ENCODE measurements at regions not wholly inside any gene's neighbourhood (a gene's known extent, or its start where the extent isn't known, plus 50 kb on each side); places are given as distances from the start of the nearest gene placed in this dataset.

DNA sequence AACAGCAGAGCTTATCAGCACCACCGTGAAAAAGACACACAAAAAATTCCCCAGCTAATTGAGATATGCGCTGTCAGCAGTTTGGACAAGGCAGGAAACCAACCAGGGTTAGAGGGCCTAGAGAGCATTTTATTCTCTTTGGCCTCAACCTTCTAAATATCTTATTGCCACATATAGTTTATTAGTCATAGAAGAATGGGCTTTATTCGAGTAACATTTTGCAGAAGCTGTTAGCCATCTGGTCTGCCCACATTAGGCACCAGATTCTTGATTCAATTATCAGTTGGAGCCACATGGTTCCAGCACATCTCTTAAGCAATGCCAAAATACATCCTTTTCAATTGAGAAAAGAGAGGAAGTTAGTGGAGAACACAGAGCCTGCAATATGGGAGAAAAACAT, 109.9 kb upstream of the CXADR start:
- H3K9me3 Mint-ChIP-seq (ENCODE audit: low read depth, unreplicated experiment): no peaks in the 10 kb centered on the region
- H3K27me3 Mint-ChIP-seq (ENCODE audit: unreplicated experiment): no peaks in the 10 kb centered on the region
- H3K4me3 Mint-ChIP-seq (ENCODE audit: low read depth, unreplicated experiment): no peak overlapping the region
- CTCF ChIA-PET: no interaction called here
- TF ChIP-seq, protein P1, sequence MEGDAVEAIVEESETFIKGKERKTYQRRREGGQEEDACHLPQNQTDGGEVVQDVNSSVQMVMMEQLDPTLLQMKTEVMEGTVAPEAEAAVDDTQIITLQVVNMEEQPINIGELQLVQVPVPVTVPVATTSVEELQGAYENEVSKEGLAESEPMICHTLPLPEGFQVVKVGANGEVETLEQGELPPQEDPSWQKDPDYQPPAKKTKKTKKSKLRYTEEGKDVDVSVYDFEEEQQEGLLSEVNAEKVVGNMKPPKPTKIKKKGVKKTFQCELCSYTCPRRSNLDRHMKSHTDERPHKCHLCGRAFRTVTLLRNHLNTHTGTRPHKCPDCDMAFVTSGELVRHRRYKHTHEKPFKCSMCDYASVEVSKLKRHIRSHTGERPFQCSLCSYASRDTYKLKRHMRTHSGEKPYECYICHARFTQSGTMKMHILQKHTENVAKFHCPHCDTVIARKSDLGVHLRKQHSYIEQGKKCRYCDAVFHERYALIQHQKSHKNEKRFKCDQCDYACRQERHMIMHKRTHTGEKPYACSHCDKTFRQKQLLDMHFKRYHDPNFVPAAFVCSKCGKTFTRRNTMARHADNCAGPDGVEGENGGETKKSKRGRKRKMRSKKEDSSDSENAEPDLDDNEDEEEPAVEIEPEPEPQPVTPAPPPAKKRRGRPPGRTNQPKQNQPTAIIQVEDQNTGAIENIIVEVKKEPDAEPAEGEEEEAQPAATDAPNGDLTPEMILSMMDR (IDR thresholded peaks at IDR 0.05; ENCODE audit: unreplicated experiment): no peak
- peaks cover 5% of the 10 kb centered on the region for H3K36me3 Mint-ChIP-seq (ENCODE audit: insufficient read depth, unreplicated experiment)
- DNase-seq: no peak
- BruUV-seq (replicated peaks): no TSS peak
- intact Hi-C loops (cut with micrococcal nuclease; ENCODE audit: unreplicated experiment): no loop called here
- peaks cover 11% of the 10 kb centered on the region for H3K4me1 Mint-ChIP-seq (ENCODE audit: low read depth, unreplicated experiment)
- no peak overlapping the region for H3K27ac Mint-ChIP-seq (ENCODE audit: unreplicated experiment)

DNA sequence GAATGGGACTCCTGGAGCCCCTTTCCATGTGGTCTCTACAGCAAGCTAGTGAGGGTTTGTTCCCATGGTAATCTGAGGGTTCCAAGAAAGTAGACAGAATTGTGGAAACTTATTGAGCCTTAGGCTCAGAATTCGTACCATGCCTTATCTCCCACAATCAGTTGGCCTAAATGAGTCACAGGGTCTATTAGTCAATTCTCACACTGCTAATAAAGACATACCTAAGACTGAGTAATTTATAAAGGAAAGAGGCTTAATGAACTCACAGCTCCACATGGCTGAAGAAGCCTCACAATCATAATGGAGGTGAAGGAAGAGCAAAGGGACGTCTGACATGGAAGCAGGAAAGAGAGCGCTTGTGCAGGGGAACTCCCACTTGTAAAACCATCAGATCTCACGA, 106.6 kb upstream of the CXADR start:
- Mint-ChIP-seq H3K9me3 (ENCODE audit: low read depth, unreplicated experiment) (no peaks in the 10 kb centered on the region), H3K27ac (ENCODE audit: unreplicated experiment) (no peak overlapping the region), H3K27me3 (ENCODE audit: unreplicated experiment) (no peaks in the 10 kb centered on the region), H3K4me3 (ENCODE audit: low read depth, unreplicated experiment) (no peak overlapping the region), H3K4me1 (ENCODE audit: low read depth, unreplicated experiment) (peaks cover 11% of the 10 kb centered on the region), H3K36me3 (ENCODE audit: insufficient read depth, unreplicated experiment) (peaks cover 5% of the 10 kb centered on the region)
- TF ChIP-seq, protein P1 (IDR thresholded peaks at IDR 0.05; ENCODE audit: unreplicated experiment): no peak
- no TSS peak for BruUV-seq (replicated peaks)
- DNase-seq: no peak
- intact Hi-C loops (cut with micrococcal nuclease; ENCODE audit: unreplicated experiment): no loop called here
- CTCF ChIA-PET: no interaction called here

- intact Hi-C loops (cut with micrococcal nuclease; ENCODE audit: unreplicated experiment): no loop called here
- CTCF ChIA-PET: no interaction called here
- DNase-seq: no peak
- Mint-ChIP-seq H3K27ac (ENCODE audit: unreplicated experiment) (no peak overlapping the region), H3K4me1 (ENCODE audit: low read depth, unreplicated experiment) (peaks cover 10% of the 10 kb centered on the region), H3K36me3 (ENCODE audit: insufficient read depth, unreplicated experiment) (no peaks in the 10 kb centered on the region), H3K4me3 (ENCODE audit: low read depth, unreplicated experiment) (no peak overlapping the region), H3K9me3 (ENCODE audit: low read depth, unreplicated experiment) (peaks cover 6% of the 10 kb centered on the region), H3K27me3 (ENCODE audit: unreplicated experiment) (no peaks in the 10 kb centered on the region)
- BruUV-seq (replicated peaks): no TSS peak
- TF ChIP-seq, protein P1 (IDR thresholded peaks at IDR 0.05; ENCODE audit: unreplicated experiment): no peak
These were observed 98.1 kb upstream of the CXADR start for GRCh38 chr21:17414766-17415165.

- Mint-ChIP-seq H3K36me3 (ENCODE audit: insufficient read depth, unreplicated experiment) (no peaks in the 10 kb centered on the region), H3K4me1 (ENCODE audit: low read depth, unreplicated experiment) (peaks cover 14% of the 10 kb centered on the region), H3K27ac (ENCODE audit: unreplicated experiment) (no peak overlapping the region), H3K27me3 (ENCODE audit: unreplicated experiment) (no peaks in the 10 kb centered on the region), H3K4me3 (ENCODE audit: low read depth, unreplicated experiment) (no peak overlapping the region), H3K9me3 (ENCODE audit: low read depth, unreplicated experiment) (peaks cover 6% of the 10 kb centered on the region)
- intact Hi-C loops (cut with micrococcal nuclease; ENCODE audit: unreplicated experiment): no loop called here
- no peak for DNase-seq
- BruUV-seq (replicated peaks): no TSS peak
- TF ChIP-seq, protein P1 (IDR thresholded peaks at IDR 0.05; ENCODE audit: unreplicated experiment): no peak
- CTCF ChIA-PET: no interaction called here
These were observed 96.7 kb upstream of the CXADR start for GRCh38 chr21:17416139-17416538.

- Mint-ChIP-seq H3K4me3 (ENCODE audit: low read depth, unreplicated experiment) (no peak overlapping the region), H3K4me1 (ENCODE audit: low read depth, unreplicated experiment) (peaks cover 14% of the 10 kb centered on the region), H3K27ac (ENCODE audit: unreplicated experiment) (no peak overlapping the region), H3K36me3 (ENCODE audit: insufficient read depth, unreplicated experiment) (no peaks in the 10 kb centered on the region), H3K27me3 (ENCODE audit: unreplicated experiment) (no peaks in the 10 kb centered on the region), H3K9me3 (ENCODE audit: low read depth, unreplicated experiment) (no peaks in the 10 kb centered on the region)
- no peak for DNase-seq
- TF ChIP-seq, protein P1 (IDR thresholded peaks at IDR 0.05; ENCODE audit: unreplicated experiment): no peak
- BruUV-seq (replicated peaks): no TSS peak
- intact Hi-C loops (cut with micrococcal nuclease; ENCODE audit: unreplicated experiment): no loop called here
- CTCF ChIA-PET: no interaction called here
These were observed 89.9 kb upstream of the CXADR start for GRCh38 chr21:17422931-17423330.
